HG03159 (cell line): ENCODE measurements at regions not wholly inside any gene's neighbourhood (a gene's known extent, or its start where the extent isn't known, plus 50 kb on each side); places are given as distances from the start of the nearest gene placed in this dataset.
"Not testable (repeated sequence)": the region's sequence is repeated elsewhere in the genome, so short reads cannot be mapped to it uniquely, and the experiment has no call there.

Source experiments
- ATAC-seq: cut with Tn5 transposase; IDR thresholded peaks from one replicate; pipeline ENCODE4 v1.9.1; 2021; ENCODE audit warnings: mild to moderate bottlenecking, moderate library complexity; ENCODE audit not compliant: unreplicated experiment

- ATAC-seq, result no peak
These were observed 112.3 kb upstream of the SOX21 start for GRCh38 chr13:94824601-94825000.

GRCh38 chr13:94822356-94822755 is 110.0 kb upstream of the SOX21 start:
- no peak for ATAC-seq

- no peak for ATAC-seq
These were observed 103.9 kb upstream of the SOX21 start for GRCh38 chr13:94816256-94816655.

- peak; percentile 97 for ATAC-seq
These were observed 101.7 kb upstream of the SOX21 start for GRCh38 chr13:94813920-94814475.

- no peak for ATAC-seq
These were observed 99.4 kb upstream of the SOX21 start for GRCh38 chr13:94811753-94812152.

- no peak for ATAC-seq
These were observed 88.1 kb upstream of the SOX21 start for GRCh38 chr13:94800423-94800822.

- ATAC-seq, result no peak
These were observed 87.0 kb upstream of the SOX21 start for GRCh38 chr13:94799299-94799698.

GRCh38 chr13:94798738-94799137 is 86.4 kb upstream of the SOX21 start:
- ATAC-seq, result no peak

- no peak for ATAC-seq
These were observed 82.9 kb upstream of the SOX21 start for GRCh38 chr13:94795292-94795691.

GRCh38 chr13:94786246-94786645 is 73.9 kb upstream of the SOX21 start:
- ATAC-seq, result not testable (repeated sequence)

GRCh38 chr13:94784066-94784465 is 71.7 kb upstream of the SOX21 start:
- ATAC-seq, result no peak

GRCh38 chr13:94783489-94783888 is 71.1 kb upstream of the SOX21 start:
- ATAC-seq, result no peak

- no peak for ATAC-seq
These were observed 68.1 kb upstream of the SOX21 start for GRCh38 chr13:94780421-94780820.

GRCh38 chr13:94778986-94779385 is 66.6 kb upstream of the SOX21 start:
- no peak for ATAC-seq

GRCh38 chr13:94778585-94778984 is 66.2 kb upstream of the SOX21 start:
- no peak for ATAC-seq

GRCh38 chr13:94776956-94777355 is 64.6 kb upstream of the SOX21 start:
- ATAC-seq, result no peak

GRCh38 chr13:94776300-94776699 is 64.0 kb upstream of the SOX21 start:
- no peak for ATAC-seq

GRCh38 chr13:94765814-94766213 is 53.5 kb upstream of the SOX21 start:
- no peak for ATAC-seq

- ATAC-seq, result no peak
These were observed 52.4 kb upstream of the SOX21 start for GRCh38 chr13:94764576-94765321.
